NCI-H128 (cell line): ENCODE measurements at regions not wholly inside any gene's neighbourhood (a gene's known extent, or its start where the extent isn't known, plus 50 kb on each side); places are given as distances from the start of the nearest gene placed in this dataset.

ENCODE experiments used
- DNase-seq: peaks from one replicate; lab custom pipeline; 2025; ENCODE audit not compliant: unreplicated experiment; lab: John Stamatoyannopoulos, UW

GRCh38 chr3:30290479-30290878 lies 315.9 kb upstream of the TGFBR2 start:
- DNase-seq = no peak

DNA sequence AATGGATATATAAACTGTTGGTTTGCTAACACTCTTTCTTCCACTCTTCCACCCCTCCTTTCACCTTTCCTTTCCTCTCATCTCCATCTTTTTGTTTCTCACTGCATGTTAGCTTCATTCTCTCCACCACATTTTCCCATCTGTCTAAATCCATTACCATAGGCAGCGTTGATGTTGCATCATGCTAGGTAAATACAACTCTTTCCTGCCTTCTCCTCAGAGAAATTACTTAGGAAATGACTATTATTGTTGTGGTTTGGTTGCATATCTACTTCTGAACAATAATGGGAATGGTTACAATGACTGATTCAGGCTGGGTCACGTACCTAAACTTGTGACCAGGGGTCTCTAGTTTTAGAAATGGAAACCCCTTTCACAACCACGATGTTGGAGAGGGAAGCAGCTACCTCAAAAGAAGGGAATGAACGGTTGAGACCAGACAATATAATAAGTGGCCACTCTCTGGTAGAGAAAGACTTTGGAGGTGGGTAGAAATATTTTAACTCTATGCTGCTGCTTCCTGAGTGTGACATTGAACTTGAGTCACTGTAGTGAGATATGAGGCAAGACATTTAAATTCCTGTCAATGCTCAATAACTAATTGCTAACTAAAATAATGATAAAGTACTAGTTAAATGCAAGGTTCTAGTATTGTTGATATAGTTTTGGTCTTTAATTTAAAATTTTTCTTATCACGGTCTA lies 314.1 kb upstream of the TGFBR2 start:
- no peak for DNase-seq

- no peak for DNase-seq
Measured at GRCh38 chr3:30293621-30294240, 312.7 kb upstream of the TGFBR2 start.

DNA sequence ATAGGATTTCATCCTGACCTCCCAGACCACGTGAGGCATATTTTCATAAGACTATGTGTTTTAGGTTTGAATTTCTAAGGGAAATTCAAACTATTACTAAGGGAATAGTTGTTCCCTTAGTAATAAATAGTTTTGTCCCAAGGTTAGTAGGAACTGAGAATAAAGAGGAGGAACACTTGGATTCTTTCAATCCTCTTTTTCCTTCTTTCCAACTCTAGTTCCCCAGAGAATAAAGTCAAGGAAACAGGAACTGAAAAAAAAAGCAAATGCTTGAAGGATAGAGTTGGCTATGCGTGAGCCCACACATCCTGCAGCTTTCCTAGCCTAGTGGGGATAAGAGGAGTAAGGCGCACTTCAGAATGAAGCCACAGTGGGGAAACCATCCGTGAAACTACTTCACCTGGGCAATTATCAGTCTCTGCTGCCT lies 312.1 kb upstream of the TGFBR2 start:
- no peak for DNase-seq

- no peak for DNase-seq
Measured at GRCh38 chr3:30297112-30297511, 309.3 kb upstream of the TGFBR2 start.

GRCh38 chr3:30299674-30300385 lies 306.6 kb upstream of the TGFBR2 start:
- DNase-seq = no peak

- DNase-seq = no peak
Measured at GRCh38 chr3:30300809-30301208, 305.6 kb upstream of the TGFBR2 start.

GRCh38 chr3:30302027-30302426 lies 304.4 kb upstream of the TGFBR2 start:
- DNase-seq = no peak

DNA sequence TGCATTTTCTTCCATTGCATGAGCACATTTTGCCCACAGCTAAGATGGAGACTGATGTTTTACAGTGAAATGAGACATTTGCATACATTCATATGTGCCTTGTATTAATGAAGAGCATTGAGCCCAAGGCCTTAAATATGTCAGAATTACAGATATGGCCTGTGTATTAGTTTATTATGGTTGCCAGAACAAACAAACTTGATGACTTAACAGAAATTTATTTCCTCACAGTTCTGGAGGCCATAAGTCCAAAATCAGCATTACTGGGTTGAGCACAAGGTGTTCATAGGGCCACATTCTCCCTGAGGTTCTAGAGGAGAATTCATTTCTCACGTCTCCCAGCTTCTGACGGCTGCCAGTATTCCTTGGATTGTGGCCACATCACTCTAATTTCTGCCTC lies 302.6 kb upstream of the TGFBR2 start:
- no peak for DNase-seq

GRCh38 chr3:30305021-30305420 lies 301.4 kb upstream of the TGFBR2 start:
- no peak for DNase-seq

- DNase-seq = no peak
Measured at GRCh38 chr3:30306896-30307295, 299.5 kb upstream of the TGFBR2 start.

GRCh38 chr3:30307372-30307950 lies 298.9 kb upstream of the TGFBR2 start:
- DNase-seq = no peak

DNA sequence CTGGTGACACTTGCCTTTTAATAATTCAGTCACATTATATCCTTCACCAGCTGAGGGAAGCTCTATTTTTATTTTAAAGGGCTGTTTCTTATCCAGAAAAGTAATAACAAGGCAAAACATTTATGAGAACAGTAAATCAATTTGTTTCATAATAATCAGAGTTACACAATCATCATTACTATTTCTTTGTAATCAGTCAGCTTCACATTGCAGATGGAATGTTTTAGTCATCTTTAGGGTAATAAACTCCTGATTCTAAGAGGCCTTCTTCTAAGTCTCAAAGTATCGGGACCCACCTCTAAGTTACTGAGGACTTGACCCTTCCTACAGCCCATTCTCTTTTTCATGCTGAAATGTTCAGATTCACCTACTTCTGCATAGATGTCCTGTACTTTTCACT lies 298.3 kb upstream of the TGFBR2 start:
- DNase-seq = no peak

DNA sequence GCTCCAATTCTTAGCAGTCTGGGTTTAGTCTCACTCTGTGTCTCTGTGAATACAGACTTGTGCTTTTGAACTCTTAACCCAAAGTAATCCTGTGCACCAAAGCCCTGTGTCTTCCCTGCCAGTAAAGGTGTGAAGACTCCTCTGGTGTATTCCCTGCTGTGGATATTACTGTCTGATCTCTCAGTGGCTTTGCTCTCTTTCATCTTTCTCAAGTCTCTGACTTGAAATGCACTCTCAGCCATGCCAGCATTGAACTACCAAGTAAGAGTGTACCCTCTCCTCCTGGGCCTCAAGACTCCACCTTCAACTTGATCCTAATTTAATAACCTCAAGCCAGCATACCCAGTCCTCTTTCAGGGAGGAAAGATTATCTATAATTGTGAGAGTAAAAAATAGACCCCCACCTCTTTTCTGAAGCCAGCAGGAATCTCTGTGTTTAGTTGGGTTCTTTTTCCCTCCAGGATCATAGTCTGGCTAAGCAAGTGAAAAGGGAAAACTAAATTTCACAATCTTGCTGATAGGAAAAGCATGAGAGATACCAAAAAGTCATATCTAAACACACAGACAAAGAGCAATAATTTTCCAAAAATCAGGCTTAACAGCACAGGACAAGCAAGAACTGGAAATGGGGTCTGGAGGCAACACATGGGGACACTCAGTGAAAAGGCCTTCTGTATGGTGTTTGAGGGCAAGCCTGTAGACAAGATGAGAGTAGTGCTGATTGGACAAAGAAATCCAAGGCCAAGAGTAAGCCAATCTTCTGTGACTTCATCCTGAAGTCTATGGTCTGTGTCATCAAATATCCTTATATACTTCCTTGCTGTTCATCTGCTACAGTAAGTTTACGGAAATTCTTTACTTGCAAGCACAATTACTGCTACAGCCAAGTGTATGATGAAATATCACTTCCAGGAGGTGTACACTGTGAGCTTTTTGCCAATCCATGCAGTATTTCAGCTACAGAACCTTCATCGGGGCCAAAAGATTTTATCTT lies 296.1 kb upstream of the TGFBR2 start:
- DNase-seq = no peak

GRCh38 chr3:30311781-30312180 lies 294.6 kb upstream of the TGFBR2 start:
- DNase-seq = no peak

- DNase-seq = no peak
Measured at GRCh38 chr3:30313840-30314239, 292.6 kb upstream of the TGFBR2 start.

DNA sequence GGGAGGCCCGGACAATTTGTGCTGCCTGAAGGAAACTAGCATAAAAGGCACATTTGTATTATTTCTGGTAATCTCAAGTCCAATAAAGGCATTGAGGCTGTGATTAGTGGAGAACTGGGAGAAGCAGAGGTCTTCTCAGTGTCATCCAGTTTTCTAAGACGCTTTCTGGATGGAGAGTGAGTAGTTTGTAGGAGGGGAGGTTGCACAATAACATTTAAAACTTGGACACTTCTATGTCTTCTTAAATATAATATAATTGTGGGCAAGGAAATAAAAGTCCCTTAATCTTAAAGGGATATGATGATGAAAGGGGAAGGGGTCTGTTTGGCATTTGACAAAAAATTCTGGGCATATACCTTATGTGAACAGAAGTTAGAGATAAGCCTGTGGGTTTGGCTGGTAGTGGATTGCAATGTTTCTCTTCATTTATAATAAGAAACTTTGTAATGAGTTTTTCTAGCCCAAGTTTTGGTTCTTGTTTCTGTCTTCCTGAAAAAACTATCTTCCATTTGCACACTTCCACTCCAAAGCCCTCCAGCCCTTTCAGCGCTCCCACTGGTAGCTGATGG lies 291.6 kb upstream of the TGFBR2 start:
- DNase-seq = no peak

DNA sequence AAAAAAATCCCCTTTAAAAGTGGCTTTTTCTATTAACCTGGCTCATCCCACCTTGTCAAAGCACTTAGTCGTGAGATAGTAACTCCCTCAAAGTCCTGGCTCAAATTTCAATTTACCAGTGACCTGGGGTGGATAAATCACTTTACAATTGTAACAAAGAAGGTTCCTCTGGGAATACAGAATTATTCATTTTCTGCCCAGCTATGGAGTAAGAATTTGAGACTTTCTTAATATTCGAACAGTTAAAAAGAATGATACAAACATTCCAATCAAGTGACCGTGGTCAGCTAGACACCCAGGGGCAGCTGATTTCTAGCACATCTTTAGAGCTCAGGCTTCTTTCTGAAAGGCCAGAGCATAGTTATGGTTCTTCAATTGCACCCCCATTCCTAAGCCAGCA lies 291.0 kb upstream of the TGFBR2 start:
- no peak for DNase-seq

DNA sequence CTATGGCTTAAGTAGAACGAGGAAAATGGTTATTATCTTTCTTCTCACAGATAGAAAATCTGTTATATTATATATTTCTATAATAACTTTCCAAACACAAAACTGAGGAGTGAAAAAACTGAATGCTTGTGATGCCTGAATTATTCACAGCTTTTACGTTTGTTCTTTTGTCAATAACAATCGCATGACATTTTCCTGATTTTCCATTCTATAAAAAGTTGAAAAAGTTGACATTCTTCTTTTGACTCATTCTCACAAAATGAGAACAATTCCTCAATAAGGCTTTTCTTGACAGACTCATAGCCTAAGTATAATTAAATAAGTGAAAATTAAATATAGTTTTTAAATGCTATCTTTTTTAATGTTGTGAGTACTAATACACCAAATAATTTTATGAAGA lies 288.8 kb upstream of the TGFBR2 start:
- DNase-seq = no peak

GRCh38 chr3:30318110-30318509 lies 288.3 kb upstream of the TGFBR2 start:
- DNase-seq = no peak
